ENCODE measurements at regions not wholly inside any gene's neighbourhood (a gene's known extent, or its start where the extent isn't known, plus 50 kb on each side); places are given as distances from the start of the nearest gene placed in this dataset.
A peak's percentile ranks its signal among the peaks of the same experiment; 100 is the strongest.
"Not testable (repeated sequence)": the region's sequence is repeated elsewhere in the genome, so short reads cannot be mapped to it uniquely, and the experiment has no call there.

- peak; percentile 29 for DNase-seq
Observed at GRCh38 chr14:22131749-22132476, 457.1 kb downstream of the DAD1 start.

DNA sequence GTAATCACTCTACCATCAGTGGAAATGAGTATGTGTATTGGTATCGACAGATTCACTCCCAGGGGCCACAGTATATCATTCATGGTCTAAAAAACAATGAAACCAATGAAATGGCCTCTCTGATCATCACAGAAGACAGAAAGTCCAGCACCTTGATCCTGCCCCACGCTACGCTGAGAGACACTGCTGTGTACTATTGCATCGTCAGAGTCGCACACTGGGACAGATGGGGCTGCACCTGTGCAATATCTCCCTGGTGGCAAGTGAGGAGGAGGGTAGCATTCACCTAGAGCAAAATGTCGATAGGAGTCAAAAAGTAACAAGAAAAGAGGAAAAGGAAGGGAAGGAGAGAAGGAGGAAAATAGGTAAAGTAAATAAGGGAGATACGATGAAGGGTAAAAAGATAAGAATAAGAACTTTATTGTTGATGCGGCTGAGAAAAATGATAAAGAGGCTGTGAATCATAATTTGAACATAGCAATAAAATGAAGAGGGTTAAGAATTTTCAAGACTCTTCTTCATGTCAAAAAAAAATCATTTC, 450.5 kb upstream of the OR4E1 start:
- DNase-seq: no peak

DNA sequence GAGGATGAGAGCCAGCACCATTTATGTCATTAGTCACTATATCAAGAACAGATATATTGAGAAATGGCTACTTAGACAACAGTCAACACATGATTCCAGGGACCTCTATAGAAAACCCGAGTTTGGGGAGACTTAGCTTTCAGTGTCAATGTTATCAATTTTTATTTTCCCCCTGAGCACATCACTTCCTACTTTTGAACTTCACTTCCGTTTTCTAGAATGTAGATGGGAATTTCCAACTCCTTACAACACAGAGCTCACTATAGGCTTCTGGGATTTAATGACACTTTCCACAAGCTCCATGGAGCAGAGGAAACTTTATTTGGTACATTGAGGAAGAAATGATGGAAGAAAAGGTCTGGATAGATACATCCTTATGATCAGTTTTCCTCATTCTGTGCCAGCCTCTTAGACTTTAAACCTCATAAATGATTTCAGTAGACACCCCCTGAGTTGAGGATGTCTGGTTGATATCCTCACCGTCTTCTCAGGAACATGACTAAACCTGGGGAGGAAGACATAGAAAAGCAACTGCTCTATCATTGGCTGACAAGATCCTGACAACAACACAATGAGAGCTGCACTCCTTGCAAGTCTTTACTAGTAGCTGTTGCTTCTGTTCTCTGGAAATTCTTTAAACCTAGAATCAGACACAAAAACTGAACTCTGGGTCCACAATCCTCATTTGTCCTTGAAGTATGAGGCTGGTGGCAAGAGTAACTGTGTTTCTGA, 449.4 kb upstream of the OR4E1 start:
- DNase-seq: no peak

GRCh38 chr14:22122227-22122818, 448.7 kb upstream of the OR4E1 start:
- no peak for DNase-seq

- no peak for DNase-seq
Observed at GRCh38 chr14:22118899-22119477, 445.4 kb upstream of the OR4E1 start.

DNA sequence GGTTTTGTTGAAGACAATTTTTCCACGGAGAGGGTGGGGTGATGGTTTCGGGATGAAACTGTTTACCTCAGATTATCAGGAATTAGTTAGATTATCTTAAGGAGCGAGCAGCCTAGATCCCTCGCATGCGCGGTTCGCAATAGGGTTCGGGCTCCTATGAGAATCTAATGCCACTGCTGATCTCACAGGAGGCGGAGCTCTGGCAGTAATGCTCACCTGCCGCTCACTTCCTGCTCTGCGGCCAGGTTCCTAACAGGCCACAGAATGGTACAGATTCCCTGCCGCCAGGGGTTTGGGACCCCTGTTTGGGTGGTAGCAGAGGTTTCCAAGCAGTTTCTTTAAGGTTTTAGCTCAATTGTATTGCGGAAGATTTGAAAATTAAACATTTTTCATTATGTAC, 439.8 kb upstream of the OR4E1 start:
- DNase-seq: no peak

DNA sequence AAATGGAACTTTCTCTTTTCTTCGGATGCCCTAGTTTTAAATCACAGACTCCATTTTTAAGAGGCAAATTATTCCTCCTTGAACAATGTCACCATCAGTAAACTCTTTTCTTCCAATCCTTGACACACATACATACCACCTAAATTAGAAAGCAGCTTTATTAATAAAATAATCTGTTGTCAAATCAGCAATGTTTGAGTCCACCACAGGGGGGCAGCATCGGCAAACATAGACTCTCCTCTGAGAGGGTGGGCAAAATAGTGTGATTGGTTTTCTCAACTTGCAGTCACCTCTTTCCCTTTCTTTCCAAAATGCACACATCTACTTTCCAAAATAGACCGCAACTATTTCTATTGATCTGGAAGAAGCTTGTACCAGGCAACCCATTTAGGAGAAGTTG, 438.4 kb upstream of the OR4E1 start:
- DNase-seq: peak; percentile 45

GRCh38 chr14:22107753-22108152, 434.1 kb upstream of the OR4E1 start:
- DNase-seq: no peak

DNA sequence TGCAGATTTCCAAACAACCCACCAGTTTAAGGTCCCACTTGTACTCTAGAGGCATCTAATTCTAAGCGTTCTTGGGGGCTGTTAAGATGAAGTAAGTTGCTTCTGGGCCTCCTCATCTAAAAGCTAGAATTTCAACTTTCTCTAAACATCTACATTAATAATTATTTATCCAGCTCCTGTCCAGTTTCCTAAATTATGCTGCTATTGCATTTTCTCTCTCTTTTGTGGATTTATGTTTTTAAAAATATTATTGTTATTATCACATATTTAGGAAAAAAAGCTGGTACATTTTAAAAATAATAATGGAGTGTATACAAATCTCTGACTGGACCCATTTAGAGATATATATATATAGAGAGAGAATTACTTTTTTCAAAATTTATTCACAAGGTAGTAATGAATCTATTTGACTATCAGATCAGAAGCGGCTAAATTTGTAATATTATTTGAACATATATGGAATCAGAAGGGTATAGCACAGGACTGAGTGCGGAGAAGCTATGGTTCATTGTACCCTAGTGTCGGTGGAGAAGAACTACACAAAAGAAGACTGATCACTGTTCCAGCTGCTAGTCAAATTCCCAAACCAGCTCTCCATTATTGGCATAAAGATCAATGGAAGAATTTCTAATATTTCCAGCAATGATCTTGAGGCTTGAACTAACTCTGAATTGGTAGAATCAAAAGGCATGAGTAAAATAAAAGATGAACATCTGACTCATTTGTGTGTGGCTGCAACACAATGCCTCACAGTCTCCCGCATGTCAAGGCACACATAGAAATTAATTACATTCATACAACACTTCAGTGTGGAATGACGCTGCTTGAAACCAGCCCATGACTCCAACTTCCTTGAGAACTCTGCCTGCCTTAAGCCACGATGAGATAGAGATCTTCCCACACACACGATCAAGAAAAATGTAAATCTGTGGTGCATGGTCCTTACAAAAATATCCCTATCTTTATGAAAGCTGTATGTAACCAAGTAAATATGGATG, 433.4 kb upstream of the OR4E1 start:
- DNase-seq: no peak

DNA sequence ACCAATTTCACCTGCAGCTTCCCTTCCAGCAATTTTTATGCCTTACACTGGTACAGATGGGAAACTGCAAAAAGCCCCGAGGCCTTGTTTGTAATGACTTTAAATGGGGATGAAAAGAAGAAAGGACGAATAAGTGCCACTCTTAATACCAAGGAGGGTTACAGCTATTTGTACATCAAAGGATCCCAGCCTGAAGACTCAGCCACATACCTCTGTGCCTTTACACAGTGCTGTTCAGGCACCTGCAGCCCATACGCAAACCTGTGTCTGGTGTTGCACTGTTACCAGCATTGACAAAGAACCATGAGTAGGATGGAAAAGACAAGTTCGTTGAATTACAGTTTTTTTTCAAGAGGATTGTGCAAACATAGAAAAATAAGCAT, 432.0 kb upstream of the OR4E1 start:
- no peak for DNase-seq

DNA sequence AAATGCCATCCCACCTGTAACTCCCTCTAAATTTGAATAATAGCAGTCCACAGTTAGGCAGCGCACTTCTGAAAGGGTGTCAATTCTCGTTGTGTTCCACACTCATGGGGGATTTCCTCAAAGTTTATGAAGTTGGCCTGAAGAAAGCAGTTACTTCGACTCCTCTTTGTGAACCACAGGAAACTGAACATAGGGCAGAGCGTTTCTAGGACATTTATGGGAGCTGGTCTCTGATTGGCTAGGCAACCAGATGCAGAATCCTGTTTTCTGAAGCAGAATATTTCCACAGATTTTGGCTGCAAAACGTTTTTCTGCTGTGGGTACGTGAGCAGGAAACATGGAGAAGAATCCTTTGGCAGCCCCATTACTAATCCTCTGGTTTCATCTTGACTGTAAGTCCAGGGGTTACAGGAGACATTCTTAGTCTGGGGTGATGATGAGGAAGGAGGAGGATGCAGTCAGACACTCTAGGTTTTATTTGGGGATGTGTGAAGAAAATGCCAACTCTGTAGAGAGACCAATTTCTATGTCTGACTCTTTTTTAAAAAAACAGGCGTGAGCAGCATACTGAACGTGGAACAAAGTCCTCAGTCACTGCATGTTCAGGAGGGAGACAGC, 431.5 kb upstream of the OR4E1 start:
- no peak for DNase-seq

GRCh38 chr14:22100764-22101120, 427.1 kb upstream of the OR4E1 start:
- DNase-seq: not testable (repeated sequence)

DNA sequence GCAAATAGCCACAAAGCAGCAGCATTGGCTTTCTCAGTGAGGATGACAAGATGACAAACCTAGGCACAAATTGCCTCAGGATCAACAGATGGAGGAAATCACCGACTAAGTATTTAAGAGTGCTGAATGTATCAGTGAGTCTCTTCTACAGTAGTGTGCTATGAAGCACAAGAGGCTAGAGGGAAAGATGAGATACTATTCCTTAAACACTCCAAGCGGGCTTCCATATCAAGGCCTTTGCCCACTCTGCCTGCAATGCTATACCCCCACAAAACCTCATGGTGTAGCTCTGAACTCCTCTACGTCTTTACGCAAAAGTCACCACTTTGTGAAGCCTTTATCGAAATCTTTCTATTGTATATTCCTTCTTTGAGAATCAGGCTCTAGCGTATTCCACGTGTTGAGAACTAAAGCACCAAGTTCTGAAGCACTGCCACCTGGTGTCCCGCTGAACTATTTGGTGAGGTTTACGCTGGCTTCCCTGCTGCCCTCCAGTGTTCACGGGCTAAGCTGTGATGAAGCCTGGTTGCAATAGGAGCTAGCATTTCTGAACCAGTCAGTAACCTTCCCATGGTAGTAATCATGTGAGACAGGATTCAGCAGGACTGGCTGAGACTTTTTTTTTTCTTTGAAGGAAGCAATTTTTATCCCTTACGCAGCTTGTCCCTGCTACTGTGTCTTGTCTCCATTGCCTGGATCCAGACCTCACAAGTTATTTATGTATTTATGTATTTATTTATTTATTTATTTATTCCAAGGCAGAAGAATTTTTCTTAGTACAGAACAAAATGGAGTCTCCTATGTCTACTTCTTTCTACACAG, 426.5 kb upstream of the OR4E1 start:
- peak; percentile 54 for DNase-seq

GRCh38 chr14:22098435-22098834, 424.8 kb upstream of the OR4E1 start:
- DNase-seq: no peak

DNA sequence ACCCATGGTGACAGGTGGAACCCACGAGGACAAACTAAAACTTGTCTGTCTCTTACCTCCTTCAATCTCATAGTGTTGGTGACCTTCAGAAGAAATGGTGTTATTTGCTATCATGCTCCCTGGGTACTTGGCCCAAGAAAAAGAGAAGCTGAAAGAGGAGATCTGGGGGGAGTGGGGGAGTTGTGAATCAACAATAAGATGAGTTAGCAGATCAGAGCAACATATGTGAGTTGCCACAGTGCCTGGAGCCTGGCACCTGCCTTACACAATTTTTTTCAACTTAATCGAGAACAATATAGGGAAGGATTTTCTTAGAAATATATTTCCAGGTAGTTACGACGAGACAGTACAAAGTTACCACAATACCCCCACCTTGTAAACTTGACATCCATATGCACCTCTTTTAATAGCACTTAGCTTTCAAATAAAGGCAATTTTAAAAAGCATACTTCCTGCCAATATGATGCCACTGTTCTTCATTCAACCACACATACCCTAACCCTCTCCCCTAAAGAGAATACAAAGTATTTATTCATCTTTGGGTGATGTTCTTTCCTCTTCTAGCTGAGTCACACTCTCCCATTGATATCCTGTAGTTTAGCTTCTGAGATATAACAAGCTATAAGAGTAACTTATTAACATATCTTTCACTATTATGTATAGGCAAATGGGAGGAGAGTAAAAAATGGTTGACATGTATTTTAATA, 424.1 kb upstream of the OR4E1 start:
- no peak for DNase-seq

GRCh38 chr14:22097072-22097471, 423.5 kb upstream of the OR4E1 start:
- no peak for DNase-seq

DNA sequence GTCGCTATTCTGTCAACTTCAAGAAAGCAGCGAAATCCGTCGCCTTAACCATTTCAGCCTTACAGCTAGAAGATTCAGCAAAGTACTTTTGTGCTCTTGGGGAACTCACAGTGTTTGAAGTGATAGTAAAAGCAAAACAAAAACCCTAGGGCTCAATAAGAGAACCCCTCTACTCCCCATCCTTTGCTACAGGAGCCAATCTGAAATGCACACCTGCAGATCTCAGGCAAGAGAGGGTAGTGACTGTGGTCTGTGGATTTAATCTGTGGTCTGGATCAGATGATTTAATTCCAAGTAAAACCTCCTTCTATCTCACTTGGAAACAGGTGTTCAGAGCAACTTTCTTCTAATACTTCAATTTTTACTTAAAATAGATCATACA, 422.9 kb upstream of the OR4E1 start:
- DNase-seq: no peak

DNA sequence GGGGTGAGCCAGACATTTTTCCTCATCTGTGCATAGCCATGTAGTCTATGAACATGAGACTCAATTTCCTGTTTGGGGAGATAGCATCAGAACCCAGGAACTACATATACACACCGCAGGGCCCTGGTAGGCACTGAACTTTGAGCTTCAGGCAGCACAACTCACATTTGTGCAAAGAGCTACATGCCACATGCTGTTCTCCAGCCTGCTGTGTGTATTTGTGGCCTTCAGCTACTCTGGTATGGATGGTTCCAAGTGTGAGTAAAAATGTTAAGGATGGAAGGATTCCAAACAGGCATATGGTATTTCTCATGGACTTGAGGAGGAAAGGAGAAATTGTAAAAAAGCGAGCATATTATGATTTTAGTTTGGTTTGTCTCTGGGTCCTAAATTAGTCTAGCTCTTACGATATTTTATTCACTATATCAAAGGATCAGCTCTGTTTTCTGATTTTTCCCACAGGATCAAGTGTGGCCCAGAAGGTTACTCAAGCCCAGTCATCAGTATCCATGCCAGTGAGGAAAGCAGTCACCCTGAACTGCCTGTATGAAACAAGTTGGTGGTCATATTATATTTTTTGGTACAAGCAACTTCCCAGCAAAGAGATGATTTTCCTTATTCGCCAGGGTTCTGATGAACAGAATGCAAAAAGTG, 422.4 kb upstream of the OR4E1 start:
- DNase-seq: peak; percentile 3

DNA sequence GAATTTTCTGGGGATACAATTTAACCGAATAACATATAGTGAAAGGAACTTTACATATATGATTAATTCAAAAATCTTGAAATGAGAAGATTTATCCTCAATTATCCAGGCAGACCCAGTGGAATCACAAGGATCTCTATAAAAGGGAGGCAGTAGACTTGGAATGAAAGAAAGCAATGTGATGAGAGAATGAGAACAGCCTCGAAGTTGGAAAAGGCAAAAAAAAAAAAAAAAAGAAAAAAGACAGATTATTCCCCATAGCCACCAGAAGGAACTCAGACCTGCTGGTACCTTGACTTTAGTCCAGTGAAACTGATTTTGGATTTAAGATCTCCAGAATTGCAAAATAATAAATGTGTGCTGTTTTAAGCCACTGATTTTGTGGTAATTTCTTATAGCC, 416.3 kb upstream of the OR4E1 start:
- no peak for DNase-seq
